Hepatocyte (in vitro differentiated cells): ENCODE measurements at regions not wholly inside any gene's neighbourhood (a gene's known extent, or its start where the extent isn't known, plus 50 kb on each side); places are given as distances from the start of the nearest gene placed in this dataset.
"Not testable (repeated sequence)": the region's sequence is repeated elsewhere in the genome, so short reads cannot be mapped to it uniquely, and the experiment has no call there.

Experiments
- DNase-seq: peaks from one replicate; pipeline ENCODE4 v3.0.0-alpha.2; 2016; ENCODE audit warnings: low spot score
- H2AFZ ChIP-seq: fragments of 200-600 bp; sonication (generic); 2 replicates; pipeline ENCODE4 v1.6.0; 2016; ENCODE audit warnings: antibody characterized with exemption, mild to moderate bottlenecking
- H3K27ac ChIP-seq: fragments of 200-600 bp; sonication (generic); 2 replicates; pipeline ENCODE4 v1.5.1; 2016; ENCODE audit warnings: mild to moderate bottlenecking
- H3K27me3 ChIP-seq: fragments of 200-600 bp; sonication (generic); 2 replicates; pipeline ENCODE4 v1.6.1; 2016
- H3K36me3 ChIP-seq: fragments of 200-600 bp; sonication (generic); replicated peaks from 2 replicates; pipeline ENCODE4 v1.5.1; 2016; ENCODE audit warnings: low read depth; ENCODE audit not compliant: insufficient read depth
- H3K4me1 ChIP-seq: fragments of 200-600 bp; sonication (generic); 2 replicates; pipeline ENCODE4 v1.5.1; 2016; ENCODE audit warnings: mild to moderate bottlenecking, moderate library complexity; ENCODE audit not compliant: insufficient read depth
- H3K4me2 ChIP-seq: fragments of 200-600 bp; sonication (generic); 2 replicates; pipeline ENCODE4 v1.6.0; 2016
- H3K4me3 ChIP-seq: fragments of 200-600 bp; sonication (generic); 2 replicates; pipeline ENCODE4 v1.5.1; 2016; ENCODE audit warnings: mild to moderate bottlenecking
- H3K79me2 ChIP-seq: fragments of 200-600 bp; sonication (generic); 2 replicates; pipeline ENCODE4 v1.6.0; 2017; ENCODE audit warnings: mild to moderate bottlenecking
- H3K9me2 ChIP-seq: fragments of 200-600 bp; sonication (generic); replicated peaks from 2 replicates; pipeline ENCODE4 v1.6.0; 2017; ENCODE audit warnings: mild to moderate bottlenecking; ENCODE audit not compliant: insufficient read depth
- H3K9me3 ChIP-seq: fragments of 200-600 bp; sonication (generic); 2 replicates; pipeline ENCODE4 v1.5.1; 2016; ENCODE audit warnings: low read depth, mild to moderate bottlenecking
- H4K20me1 ChIP-seq: fragments of 200-600 bp; sonication (generic); 2 replicates; pipeline ENCODE4 v1.6.0; 2016; ENCODE audit warnings: mild to moderate bottlenecking; ENCODE audit not compliant: insufficient read depth, poor library complexity, severe bottlenecking
- EZH2 ChIP-seq: fragments of 200-600 bp; sonication (generic); IDR thresholded peaks from 2 replicates; pipeline ENCODE4 v1.6.1; 2016; ENCODE audit warnings: antibody characterized with exemption, mild to moderate bottlenecking, borderline replicate concordance
- EZH2phosphoT487 ChIP-seq: fragments of 200-600 bp; sonication (generic); IDR thresholded peaks from one replicate; pipeline ENCODE4 v1.6.1; 2018; ENCODE audit warnings: antibody characterized with exemption, mild to moderate bottlenecking, low read depth, moderate library complexity; ENCODE audit not compliant: unreplicated experiment, severe bottlenecking
- WGBS: methylation state at CpG from one replicate; pipeline ENCODE4 v1.1.6; 2016; ENCODE audit warnings: low lambda C conversion rate; ENCODE audit errors: missing lambda C conversion rate; 5-methylcytosine and 5-hydroxymethylcytosine counted together
- TF ChIP-seq, protein P1 (sequence below): fragments of 200-600 bp; sonication (generic); IDR thresholded peaks from 2 replicates; pipeline ENCODE4 v1.5.1; 2016; ENCODE audit warnings: antibody characterized with exemption, mild to moderate bottlenecking; ENCODE audit not compliant: poor library complexity

DNA sequence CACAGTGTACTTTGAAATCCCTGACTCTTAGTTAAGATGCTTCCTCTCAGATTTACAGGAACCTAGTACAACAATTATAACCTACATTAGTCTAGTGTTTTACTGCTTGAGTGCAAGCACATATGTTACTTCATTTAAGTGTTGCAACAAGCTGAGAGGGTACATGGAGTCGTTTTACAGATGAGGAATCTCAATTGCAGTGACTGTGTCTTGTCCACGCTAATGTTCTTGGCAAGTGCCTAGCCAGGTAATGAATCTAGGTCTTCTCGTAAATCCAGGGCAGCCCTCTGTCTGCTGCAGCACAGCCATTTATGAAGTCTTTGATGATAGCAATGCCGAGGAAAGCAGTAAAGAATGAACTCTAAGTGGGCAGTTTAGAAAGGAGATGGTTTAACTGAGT is 384.4 kb upstream of the ARPP21 start:
- Histone ChIP-seq H3K27ac (no peak overlapping the region), H3K9me2 (no peaks in the 10 kb centered on the region), H3K27me3 (no peaks in the 10 kb centered on the region), H3K4me1 (no peaks in the 10 kb centered on the region), H3K79me2 (no peaks in the 10 kb centered on the region), H2AFZ (no peak overlapping the region), H4K20me1 (no peaks in the 10 kb centered on the region), H3K9me3 (no peaks in the 10 kb centered on the region), H3K36me3 (no peaks in the 10 kb centered on the region), H3K4me3 (no peak overlapping the region), H3K4me2 (no peak overlapping the region)
- TF ChIP-seq EZH2phosphoT487 (no peak), EZH2 (no peak)
- TF ChIP-seq, protein P1, sequence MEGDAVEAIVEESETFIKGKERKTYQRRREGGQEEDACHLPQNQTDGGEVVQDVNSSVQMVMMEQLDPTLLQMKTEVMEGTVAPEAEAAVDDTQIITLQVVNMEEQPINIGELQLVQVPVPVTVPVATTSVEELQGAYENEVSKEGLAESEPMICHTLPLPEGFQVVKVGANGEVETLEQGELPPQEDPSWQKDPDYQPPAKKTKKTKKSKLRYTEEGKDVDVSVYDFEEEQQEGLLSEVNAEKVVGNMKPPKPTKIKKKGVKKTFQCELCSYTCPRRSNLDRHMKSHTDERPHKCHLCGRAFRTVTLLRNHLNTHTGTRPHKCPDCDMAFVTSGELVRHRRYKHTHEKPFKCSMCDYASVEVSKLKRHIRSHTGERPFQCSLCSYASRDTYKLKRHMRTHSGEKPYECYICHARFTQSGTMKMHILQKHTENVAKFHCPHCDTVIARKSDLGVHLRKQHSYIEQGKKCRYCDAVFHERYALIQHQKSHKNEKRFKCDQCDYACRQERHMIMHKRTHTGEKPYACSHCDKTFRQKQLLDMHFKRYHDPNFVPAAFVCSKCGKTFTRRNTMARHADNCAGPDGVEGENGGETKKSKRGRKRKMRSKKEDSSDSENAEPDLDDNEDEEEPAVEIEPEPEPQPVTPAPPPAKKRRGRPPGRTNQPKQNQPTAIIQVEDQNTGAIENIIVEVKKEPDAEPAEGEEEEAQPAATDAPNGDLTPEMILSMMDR, result no peak
- DNase-seq, result no peak
- 36% methylated on average over 4 of the region's 4 CpGs for WGBS

DNA sequence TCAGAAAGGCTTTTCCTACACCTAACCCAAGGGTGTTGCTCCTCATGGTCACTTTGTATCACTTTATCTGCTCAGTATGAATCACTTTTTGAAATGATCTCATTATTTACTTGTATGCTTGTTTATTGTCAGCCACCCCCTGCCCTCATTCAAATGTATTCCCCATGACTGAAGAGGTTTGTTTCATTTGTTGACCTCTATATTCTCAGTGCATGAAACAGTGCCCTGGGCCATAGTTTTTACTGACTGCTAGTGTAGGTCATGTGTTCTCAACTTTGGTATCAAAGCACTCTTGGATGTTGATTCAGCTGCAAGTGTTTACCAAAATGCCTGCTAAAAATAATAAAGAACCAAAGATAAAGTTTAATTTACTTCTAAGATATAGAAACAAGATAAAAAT is 381.7 kb upstream of the ARPP21 start:
- Histone ChIP-seq H3K27me3 (no peaks in the 10 kb centered on the region), H3K79me2 (no peaks in the 10 kb centered on the region), H3K4me3 (no peak overlapping the region), H3K9me3 (no peaks in the 10 kb centered on the region), H3K4me1 (no peaks in the 10 kb centered on the region), H3K4me2 (no peak overlapping the region), H4K20me1 (no peaks in the 10 kb centered on the region), H2AFZ (no peak overlapping the region), H3K36me3 (no peaks in the 10 kb centered on the region), H3K27ac (no peak overlapping the region), H3K9me2 (no peaks in the 10 kb centered on the region)
- TF ChIP-seq, protein P1, result no peak
- TF ChIP-seq EZH2phosphoT487 (no peak), EZH2 (no peak)
- no peak for DNase-seq

DNA sequence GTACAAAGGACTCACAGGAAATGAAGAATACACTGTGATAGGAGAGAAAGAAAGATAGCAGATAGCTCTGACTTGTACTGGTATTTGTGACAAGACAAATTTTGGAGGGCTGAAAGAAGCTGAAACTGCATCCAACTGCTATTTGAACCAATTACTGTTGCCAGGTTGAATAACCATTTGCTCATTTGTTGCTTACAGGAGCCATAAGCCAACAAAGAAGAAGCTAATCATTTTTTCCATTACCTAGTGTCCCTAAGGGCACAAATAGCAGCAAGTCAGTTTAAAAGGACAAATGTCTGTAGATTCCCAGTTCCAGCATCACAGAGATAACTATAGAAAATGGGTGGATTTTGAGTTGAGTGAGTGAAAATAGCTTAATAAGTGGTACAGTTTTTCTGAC is 376.9 kb upstream of the ARPP21 start:
- no peaks in the 10 kb centered on the region for H3K9me2 ChIP-seq
- no peak overlapping the region for H3K4me3 ChIP-seq
- no peaks in the 10 kb centered on the region for H3K4me1 ChIP-seq
- H3K9me3 ChIP-seq, result no peaks in the 10 kb centered on the region
- no peak overlapping the region for H3K27ac ChIP-seq
- no peaks in the 10 kb centered on the region for H3K36me3 ChIP-seq
- no peak for DNase-seq
- H3K27me3 ChIP-seq, result no peaks in the 10 kb centered on the region
- no peaks in the 10 kb centered on the region for H3K79me2 ChIP-seq
- no peaks in the 10 kb centered on the region for H4K20me1 ChIP-seq
- no peak for TF ChIP-seq EZH2phosphoT487
- no peak overlapping the region for H3K4me2 ChIP-seq
- H2AFZ ChIP-seq, result no peak overlapping the region

DNA sequence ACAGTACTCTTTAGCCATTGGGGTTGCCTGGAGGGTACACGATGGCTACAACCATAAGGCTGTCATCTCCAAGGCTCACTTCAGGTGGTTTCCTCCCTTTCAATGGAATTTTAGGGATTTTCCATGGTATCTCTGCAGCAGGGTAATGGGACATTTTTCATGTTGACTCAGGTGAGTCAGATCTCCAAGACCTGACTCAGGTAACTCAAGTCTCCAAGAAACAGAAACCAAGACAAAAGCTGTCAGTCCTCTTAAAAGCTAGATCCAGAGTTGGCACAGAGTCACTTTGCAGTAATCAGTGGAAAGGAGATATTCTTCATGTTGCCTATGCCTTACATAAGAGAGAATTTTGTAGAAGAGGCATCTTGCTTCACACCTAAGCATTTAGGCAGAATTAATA is 375.8 kb upstream of the ARPP21 start:
- no peaks in the 10 kb centered on the region for H3K9me2 ChIP-seq
- H3K36me3 ChIP-seq, result no peaks in the 10 kb centered on the region
- WGBS, result 81% methylated on average over 1 of the region's 1 CpG
- TF ChIP-seq, protein P1, result no peak
- TF ChIP-seq EZH2phosphoT487 (no peak), EZH2 (no peak)
- no peak overlapping the region for H3K4me2 ChIP-seq
- no peaks in the 10 kb centered on the region for H3K4me1 ChIP-seq
- H3K9me3 ChIP-seq, result no peaks in the 10 kb centered on the region
- H3K27ac ChIP-seq, result peak overlapping the region; percentile 8
- no peak overlapping the region for H2AFZ ChIP-seq
- H4K20me1 ChIP-seq, result no peaks in the 10 kb centered on the region
- H3K4me3 ChIP-seq, result no peak overlapping the region
- no peaks in the 10 kb centered on the region for H3K79me2 ChIP-seq
- H3K27me3 ChIP-seq, result no peaks in the 10 kb centered on the region
- DNase-seq, result peak; percentile 19

DNA sequence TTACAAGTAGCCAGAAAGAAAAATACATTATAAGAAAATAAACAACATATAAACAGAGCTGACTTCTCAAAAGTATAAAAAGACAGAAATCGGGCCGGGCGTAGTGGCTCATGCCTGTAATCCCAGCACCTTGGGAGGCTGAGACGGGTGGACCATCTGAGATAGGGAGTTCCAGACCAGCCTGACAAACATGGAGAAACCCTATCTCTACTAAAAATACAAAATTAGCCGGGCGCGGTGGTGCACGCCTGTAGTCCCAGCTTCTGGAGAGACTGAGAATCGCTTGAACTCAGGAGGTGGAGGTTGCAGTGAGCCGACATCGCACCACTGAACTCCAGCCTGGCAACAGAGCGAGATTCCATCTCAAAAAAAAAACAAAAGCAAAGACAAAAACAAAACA is 373.3 kb upstream of the ARPP21 start:
- DNase-seq, H3K9me2 ChIP-seq, H3K36me3 ChIP-seq, H2AFZ ChIP-seq, H3K4me2 ChIP-seq, H3K9me3 ChIP-seq, H3K4me1 ChIP-seq, H4K20me1 ChIP-seq, H3K4me3 ChIP-seq, H3K27me3 ChIP-seq, H3K27ac ChIP-seq, H3K79me2 ChIP-seq: not testable (repeated sequence)
- WGBS, result 96% methylated on average over 12 of the region's 12 CpGs
